IMR-90 (cell line): ENCODE measurements at regions not wholly inside any gene's neighbourhood (a gene's known extent, or its start where the extent isn't known, plus 50 kb on each side); places are given as distances from the start of the nearest gene placed in this dataset.

Source experiments
- ATAC-seq: fragments of 200-7000 bp; cut with Tn5 transposase; 2 replicates; pipeline ENCODE4 v1.9.1; 2020; ENCODE audit warnings: low read depth, mild to moderate bottlenecking, moderate library complexity
- BruUV-seq: library from RNA; stranded (reverse); fragments of 400-500 nt; replicated peaks from 2 replicates; lab custom pipeline; 2021; lab: Mats Ljungman, UMichigan
- CTCF ChIA-PET: fragments of 300-600 bp; formaldehyde crosslinking; extraction: SDS; loops from one replicate; lab custom pipeline; 2021; ENCODE audit warnings: antibody characterized with exemption; lab: Yijun Ruan, JAX
- POLR2A ChIA-PET: fragments of 300-600 bp; sonication (Branson Sonifier 250); formaldehyde crosslinking; loops from one replicate; lab custom pipeline; 2022; ENCODE audit warnings: antibody characterized with exemption; ENCODE audit not compliant: unreplicated experiment; lab: Charles Lee
- DNase-seq: peaks from one replicate; pipeline ENCODE4 v3.0.0; 2013
- H2AFZ ChIP-seq: replicated peaks from 2 replicates; pipeline ENCODE3; 2013; ENCODE audit warnings: low read length, mild to moderate bottlenecking; ENCODE audit not compliant: poor library complexity
- H2AK5ac ChIP-seq: 2 replicates; pipeline ENCODE4 v1.6.1; 2013; ENCODE audit warnings: low read depth, low read length, inconsistent platforms
- H2AK9ac ChIP-seq: replicated peaks from 2 replicates; pipeline ENCODE3; 2013; ENCODE audit warnings: mild to moderate bottlenecking, low read depth, low read length, moderate library complexity; ENCODE audit not compliant: poor library complexity
- H2BK120ac ChIP-seq: 2 replicates; pipeline ENCODE4 v1.6.1; 2013; ENCODE audit warnings: low read depth, low read length, inconsistent platforms
- H2BK15ac ChIP-seq: 3 replicates; pipeline ENCODE4 v1.6.1; 2013; ENCODE audit warnings: low read depth, low read length, inconsistent platforms
- H2BK20ac ChIP-seq: 2 replicates; pipeline ENCODE4 v1.6.1; 2013; ENCODE audit warnings: low read depth, mild to moderate bottlenecking, inconsistent platforms, low read length, moderate library complexity
- H2BK5ac ChIP-seq: 2 replicates; pipeline ENCODE4 v1.6.1; 2013; ENCODE audit warnings: mild to moderate bottlenecking, low read depth, low read length, inconsistent platforms; ENCODE audit not compliant: poor library complexity, severe bottlenecking
- H3K14ac ChIP-seq: replicated peaks from 2 replicates; pipeline ENCODE4 v1.6.1; 2013; ENCODE audit warnings: low read depth, low read length, inconsistent platforms
- H3K18ac ChIP-seq: 2 replicates; pipeline ENCODE4 v1.6.1; 2013; ENCODE audit warnings: low read depth, low read length, control low read depth
- H3K23ac ChIP-seq: 2 replicates; pipeline ENCODE4 v1.6.1; 2013; ENCODE audit warnings: low read depth, low read length, inconsistent platforms
- H3K27ac ChIP-seq: 2 replicates; pipeline ENCODE4 v1.5.1; 2013; ENCODE audit warnings: mild to moderate bottlenecking, control low read depth, low read length; ENCODE audit not compliant: insufficient read depth
- H3K27me3 ChIP-seq: 2 replicates; pipeline ENCODE4 v1.6.1; 2013; ENCODE audit warnings: low read length; ENCODE audit not compliant: control insufficient read depth, insufficient read depth
- H3K36me3 ChIP-seq: 2 replicates; pipeline ENCODE4 v1.6.1; 2013; ENCODE audit warnings: low read length, mixed read lengths; ENCODE audit not compliant: control insufficient read depth, insufficient read depth
- H3K4ac ChIP-seq: 2 replicates; pipeline ENCODE4 v1.6.1; 2013; ENCODE audit warnings: low read depth, low read length, inconsistent platforms
- H3K4me1 ChIP-seq: 2 replicates; pipeline ENCODE4 v1.6.1; 2013; ENCODE audit warnings: low read length, mixed read lengths; ENCODE audit not compliant: control insufficient read depth, insufficient read depth
- H3K4me2 ChIP-seq: 2 replicates; pipeline ENCODE4 v1.6.1; 2013; ENCODE audit warnings: low read depth, mild to moderate bottlenecking, control low read depth, low read length, moderate library complexity
- H3K4me3 ChIP-seq: 2 replicates; pipeline ENCODE4 v1.5.1; 2013; ENCODE audit warnings: low read depth, mild to moderate bottlenecking, control low read depth, low read length, moderate library complexity; ENCODE audit not compliant: insufficient read depth
- H3K56ac ChIP-seq: 2 replicates; pipeline ENCODE4 v1.6.1; 2013; ENCODE audit warnings: low read length, inconsistent platforms; ENCODE audit not compliant: insufficient read depth; ENCODE audit errors: extremely low read depth
- H3K79me1 ChIP-seq, 2 experiments: 2 replicates each; pipeline ENCODE4 v1.6.1; 2013; ENCODE audit warnings: low read length in 2 of 2, inconsistent platforms in 1 of 2, low read depth in 1 of 2
- H3K9ac ChIP-seq: 2 replicates; pipeline ENCODE4 v1.6.1; 2013; ENCODE audit warnings: low read depth, low read length, control low read depth
- H3K9me1 ChIP-seq: 2 replicates; pipeline ENCODE4 v1.6.1; 2013; ENCODE audit warnings: low read length, inconsistent platforms; ENCODE audit not compliant: insufficient read depth
- H3K9me3 ChIP-seq: 2 replicates; pipeline ENCODE4 v1.6.1; 2013; ENCODE audit warnings: low read length; ENCODE audit not compliant: control insufficient read depth, insufficient read depth
- H4K20me1 ChIP-seq: 2 replicates; pipeline ENCODE4 v1.6.1; 2013; ENCODE audit warnings: low read length, inconsistent platforms; ENCODE audit not compliant: insufficient read depth
- H4K5ac ChIP-seq: 2 replicates; pipeline ENCODE4 v1.6.1; 2013; ENCODE audit warnings: mild to moderate bottlenecking, low read depth, low read length, control low read depth
- H4K8ac ChIP-seq, 2 experiments: 2 replicates each; pipeline ENCODE4 v1.6.1; 2013; ENCODE audit warnings: low read depth in 2 of 2, low read length in 2 of 2, control low read depth in 1 of 2, inconsistent platforms in 1 of 2
- H4K91ac ChIP-seq: 2 replicates; pipeline ENCODE4 v1.6.1; 2013; ENCODE audit warnings: low read depth, low read length, inconsistent platforms; ENCODE audit not compliant: insufficient read depth
- MAFK ChIP-seq: IDR thresholded peaks from 2 replicates; pipeline ENCODE4 v1.6.1; 2012; ENCODE audit warnings: low read depth, low read length, improper control_type of control experiment
- MAZ ChIP-seq: IDR thresholded peaks from 2 replicates; pipeline ENCODE4 v1.6.1; 2012; ENCODE audit warnings: low read depth, mild to moderate bottlenecking, low read length, improper control_type of control experiment, moderate library complexity, borderline replicate concordance
- WGBS, 2 experiments: methylation state at CpG; one replicate each; pipeline versions ENCODE4 v1.1.5 to v1.1.7; 2013; ENCODE audit warnings: missing lambda C conversion rate in 2 of 2; ENCODE audit not compliant: insufficient read length in 1 of 2; ENCODE audit errors: extremely low coverage in 2 of 2; 5-methylcytosine and 5-hydroxymethylcytosine counted together
- dilution Hi-C: fragments of 300-500 bp; cut with HindIII; formaldehyde crosslinking; loops from one replicate; pipeline ENCODE4 v1.14.3; 2018; ENCODE audit warnings: low sequenced_read_pairs; ENCODE audit not compliant: unreplicated experiment
- in situ Hi-C: fragments of 300-500 bp; cut with MboI; formaldehyde crosslinking; loops from 3 replicates; pipeline ENCODE4 v1.14.3; 2019; ENCODE audit warnings: low sequenced_read_pairs, inconsistent platforms, mixed read lengths
- intact Hi-C: fragments of 100-400 bp; cut with micrococcal nuclease; formaldehyde crosslinking; loops from 2 replicates; pipeline ENCODE4 v1.10.0; 2022

- no peak overlapping the region for H2AFZ ChIP-seq
- H3K4me2 ChIP-seq: no peak overlapping the region
- H2BK15ac ChIP-seq: no peak overlapping the region
- H2BK120ac ChIP-seq: no peak overlapping the region
- H3K4ac ChIP-seq: no peak overlapping the region
- H2AK5ac ChIP-seq: no peak overlapping the region
- no peak overlapping the region for H2AK9ac ChIP-seq
- peaks cover 10% of the 10 kb centered on the region for H3K9me3 ChIP-seq
- H3K14ac ChIP-seq: no peak overlapping the region
- no peaks in the 10 kb centered on the region for H4K20me1 ChIP-seq
- no peak overlapping the region for H2BK5ac ChIP-seq
- TF ChIP-seq MAZ (no peak), MAFK (peak; percentile 63; the same call in 1 of the 2 replicates)
- no peak overlapping the region for H4K91ac ChIP-seq
- H3K56ac ChIP-seq: no peak overlapping the region
- H2BK20ac ChIP-seq: no peak overlapping the region
- no peak for ATAC-seq
- dilution Hi-C loops (no loop called here), in situ Hi-C loops (no loop called here), intact Hi-C loops (no loop called here)
- no peaks in the 10 kb centered on the region for H3K79me1 ChIP-seq
- POLR2A ChIA-PET: no interaction called here
- no peaks in the 10 kb centered on the region for H3K27me3 ChIP-seq
- H4K5ac ChIP-seq: no peak overlapping the region
- H3K27ac ChIP-seq: no peak overlapping the region
- no peaks in the 10 kb centered on the region for H3K4me1 ChIP-seq
- H3K9ac ChIP-seq: no peak overlapping the region
- no peak overlapping the region for H3K23ac ChIP-seq
- no CpG with 5 or more reads among the region's 2 CpGs for WGBS, 2 experiments
- H3K18ac ChIP-seq: no peak overlapping the region
- no peaks in the 10 kb centered on the region for H3K36me3 ChIP-seq
- BruUV-seq: no TSS peak
- no peak for DNase-seq
- no peak overlapping the region for H4K8ac ChIP-seq
- no peak overlapping the region for H3K4me3 ChIP-seq
- H3K9me1 ChIP-seq: no peaks in the 10 kb centered on the region
- CTCF ChIA-PET: no interaction called here
These were observed 699.6 kb upstream of the ADAMTS16 start for GRCh38 chr5:4440536-4440935.
